KOPT-K1 (cell line): ENCODE measurements at regions not wholly inside any gene's neighbourhood (a gene's known extent, or its start where the extent isn't known, plus 50 kb on each side); places are given as distances from the start of the nearest gene placed in this dataset.

Experiments
- H3K27ac ChIP-seq: fragments of 200-600 bp; sonication (generic); 2 replicates; pipeline ENCODE4 v1.5.1; 2016; ENCODE audit warnings: antibody characterized with exemption, mild to moderate bottlenecking, low read depth, low read length; ENCODE audit not compliant: poor library complexity, severe bottlenecking
- H3K36me3 ChIP-seq: fragments of 200-600 bp; sonication (generic); 2 replicates; pipeline ENCODE4 v1.5.1; 2017; ENCODE audit warnings: antibody characterized with exemption, mild to moderate bottlenecking, low read length, moderate library complexity; ENCODE audit not compliant: insufficient read depth
- H3K9me3 ChIP-seq: fragments of 200-600 bp; sonication (generic); 2 replicates; pipeline ENCODE4 v1.5.1; 2017; ENCODE audit warnings: antibody characterized with exemption, low read length, mild to moderate bottlenecking; ENCODE audit not compliant: insufficient read depth, poor library complexity, severe bottlenecking

- Histone ChIP-seq H3K36me3 (no peaks in the 10 kb centered on the region), H3K27ac (no peak overlapping the region), H3K9me3 (peaks cover 16% of the 10 kb centered on the region)
These were observed 363.4 kb upstream of the ATP2B1 start for GRCh38 chr12:90071996-90072395.

- no peaks in the 10 kb centered on the region for H3K36me3 ChIP-seq
- H3K9me3 ChIP-seq = peaks cover 16% of the 10 kb centered on the region
- no peak overlapping the region for H3K27ac ChIP-seq
These were observed 361.1 kb upstream of the ATP2B1 start for GRCh38 chr12:90069711-90070110.

- peaks cover 16% of the 10 kb centered on the region for H3K9me3 ChIP-seq
- H3K36me3 ChIP-seq = no peaks in the 10 kb centered on the region
- H3K27ac ChIP-seq = no peak overlapping the region
These were observed 359.2 kb upstream of the ATP2B1 start for GRCh38 chr12:90067791-90068190.

- H3K36me3 ChIP-seq = no peaks in the 10 kb centered on the region
- H3K9me3 ChIP-seq = peaks cover 3% of the 10 kb centered on the region
- H3K27ac ChIP-seq = no peak overlapping the region
These were observed 356.5 kb upstream of the ATP2B1 start for GRCh38 chr12:90064852-90065801.

GRCh38 chr12:90062799-90063198 lies 354.2 kb upstream of the ATP2B1 start:
- no peaks in the 10 kb centered on the region for H3K36me3 ChIP-seq
- H3K9me3 ChIP-seq = no peaks in the 10 kb centered on the region
- H3K27ac ChIP-seq = no peak overlapping the region

- no peak overlapping the region for H3K27ac ChIP-seq
- H3K36me3 ChIP-seq = no peaks in the 10 kb centered on the region
- no peaks in the 10 kb centered on the region for H3K9me3 ChIP-seq
These were observed 353.2 kb upstream of the ATP2B1 start for GRCh38 chr12:90061809-90062208.

GRCh38 chr12:90060031-90060430 lies 351.4 kb upstream of the ATP2B1 start:
- Histone ChIP-seq H3K9me3 (no peaks in the 10 kb centered on the region), H3K27ac (no peak overlapping the region), H3K36me3 (no peaks in the 10 kb centered on the region)

GRCh38 chr12:90058704-90059103 lies 350.1 kb upstream of the ATP2B1 start:
- no peaks in the 10 kb centered on the region for H3K9me3 ChIP-seq
- no peak overlapping the region for H3K27ac ChIP-seq

GRCh38 chr12:90055071-90055470 lies 346.4 kb upstream of the ATP2B1 start:
- Histone ChIP-seq H3K27ac (no peak overlapping the region), H3K9me3 (no peaks in the 10 kb centered on the region), H3K36me3 (no peaks in the 10 kb centered on the region)

More at GRCh38 chr12:90058704-90059103, 350.1 kb upstream of the ATP2B1 start:
- no peaks in the 10 kb centered on the region for H3K36me3 ChIP-seq

GRCh38 chr12:90048918-90049317 lies 340.3 kb upstream of the ATP2B1 start:
- Histone ChIP-seq H3K36me3 (no peaks in the 10 kb centered on the region), H3K9me3 (no peaks in the 10 kb centered on the region), H3K27ac (no peak overlapping the region)

GRCh38 chr12:90045559-90045958 lies 336.9 kb upstream of the ATP2B1 start:
- H3K9me3 ChIP-seq = no peaks in the 10 kb centered on the region
- no peak overlapping the region for H3K27ac ChIP-seq
- no peaks in the 10 kb centered on the region for H3K36me3 ChIP-seq

GRCh38 chr12:90044069-90044468 lies 335.4 kb upstream of the ATP2B1 start:
- Histone ChIP-seq H3K36me3 (no peaks in the 10 kb centered on the region), H3K9me3 (no peaks in the 10 kb centered on the region), H3K27ac (no peak overlapping the region)

GRCh38 chr12:90042920-90043641 lies 334.4 kb upstream of the ATP2B1 start:
- H3K36me3 ChIP-seq = no peaks in the 10 kb centered on the region
- H3K27ac ChIP-seq = no peak overlapping the region
- no peaks in the 10 kb centered on the region for H3K9me3 ChIP-seq

GRCh38 chr12:90038289-90038688 lies 329.7 kb upstream of the ATP2B1 start:
- H3K27ac ChIP-seq = no peak overlapping the region
- no peaks in the 10 kb centered on the region for H3K36me3 ChIP-seq
- no peaks in the 10 kb centered on the region for H3K9me3 ChIP-seq

GRCh38 chr12:90037740-90038139 lies 329.1 kb upstream of the ATP2B1 start:
- no peaks in the 10 kb centered on the region for H3K9me3 ChIP-seq
- H3K36me3 ChIP-seq = no peaks in the 10 kb centered on the region
- no peak overlapping the region for H3K27ac ChIP-seq
